GM19455 (cell line): ENCODE measurements at regions not wholly inside any gene's neighbourhood (a gene's known extent, or its start where the extent isn't known, plus 50 kb on each side); places are given as distances from the start of the nearest gene placed in this dataset.
"Not testable (repeated sequence)": the region's sequence is repeated elsewhere in the genome, so short reads cannot be mapped to it uniquely, and the experiment has no call there.

Source experiments
- ATAC-seq: cut with Tn5 transposase; IDR thresholded peaks from one replicate; pipeline ENCODE4 v1.9.1; 2021; ENCODE audit not compliant: unreplicated experiment

DNA sequence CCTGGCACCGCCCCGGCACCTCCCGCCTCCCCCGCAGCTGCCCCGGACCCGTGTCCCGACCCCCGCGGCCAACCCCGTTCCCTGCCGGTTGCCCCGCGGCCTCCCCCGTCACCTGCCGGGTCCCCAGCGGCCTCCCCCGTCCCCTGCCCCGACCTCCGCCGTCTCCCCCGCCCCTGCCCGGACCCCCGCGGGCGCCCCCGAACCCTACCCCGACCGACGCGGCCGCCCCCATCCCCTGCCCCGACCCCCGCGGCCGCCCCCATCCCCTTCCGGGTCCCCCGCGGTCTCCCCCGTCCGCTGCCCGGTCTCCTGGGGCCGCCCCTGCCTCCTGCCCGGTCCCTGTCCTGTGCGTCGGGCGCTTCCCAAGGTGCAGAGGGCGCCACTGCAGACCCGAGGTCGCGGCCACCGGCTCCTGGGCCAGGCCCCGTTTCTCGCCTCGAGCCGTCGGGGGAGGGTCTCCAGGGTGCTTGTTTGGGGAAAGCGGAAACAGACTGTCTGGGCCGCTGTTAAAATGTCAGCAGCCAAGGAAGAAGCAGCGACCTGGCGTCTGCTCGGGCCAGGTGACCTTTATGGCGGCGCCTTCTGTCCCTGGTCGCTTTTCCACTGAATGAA, 51.6 kb upstream of the APOD start:
- not testable (repeated sequence) for ATAC-seq

- peak; percentile 87 for ATAC-seq
Observed at GRCh38 chr3:195634426-195635261, 50.9 kb upstream of the APOD start.
